ENCODE measurements at regions not wholly inside any gene's neighbourhood (a gene's known extent, or its start where the extent isn't known, plus 50 kb on each side); places are given as distances from the start of the nearest gene placed in this dataset.
A peak's percentile ranks its signal among the peaks of the same experiment; 100 is the strongest.

DNA sequence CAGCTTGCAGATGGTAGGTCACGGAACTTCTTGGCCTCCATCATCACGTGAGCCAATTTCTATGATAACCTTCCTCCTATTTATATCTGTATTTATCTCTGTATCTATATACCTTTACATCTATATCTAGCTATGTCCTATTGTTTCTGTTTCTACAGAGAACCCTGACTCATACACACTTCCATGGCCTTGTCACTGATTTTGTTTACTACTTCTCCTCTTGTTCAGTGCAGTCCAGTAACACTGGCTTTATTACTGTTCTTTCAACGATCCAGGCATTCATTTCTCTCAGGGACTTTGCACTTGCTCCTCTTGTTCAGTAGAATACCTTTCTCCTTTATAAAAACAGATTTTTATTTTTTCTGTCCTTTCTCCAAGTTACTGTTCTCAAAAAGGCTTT lies 937.0 kb upstream of the ALCAM start:
- Histone ChIP-seq H3K27me3 (no peaks in the 10 kb centered on the region), H3K36me3 (replicated peaks in 1 of 2) (no peaks in the 10 kb centered on the region), H3K27ac (no peak overlapping the region), H3K4me1 (replicated peaks in 1 of 2) (no peaks in the 10 kb centered on the region), H3K9me3 (replicated peaks in 1 of 3) (no peaks in the 10 kb centered on the region), H3K4me3 (no peak overlapping the region)
- TF ChIP-seq, protein P1, sequence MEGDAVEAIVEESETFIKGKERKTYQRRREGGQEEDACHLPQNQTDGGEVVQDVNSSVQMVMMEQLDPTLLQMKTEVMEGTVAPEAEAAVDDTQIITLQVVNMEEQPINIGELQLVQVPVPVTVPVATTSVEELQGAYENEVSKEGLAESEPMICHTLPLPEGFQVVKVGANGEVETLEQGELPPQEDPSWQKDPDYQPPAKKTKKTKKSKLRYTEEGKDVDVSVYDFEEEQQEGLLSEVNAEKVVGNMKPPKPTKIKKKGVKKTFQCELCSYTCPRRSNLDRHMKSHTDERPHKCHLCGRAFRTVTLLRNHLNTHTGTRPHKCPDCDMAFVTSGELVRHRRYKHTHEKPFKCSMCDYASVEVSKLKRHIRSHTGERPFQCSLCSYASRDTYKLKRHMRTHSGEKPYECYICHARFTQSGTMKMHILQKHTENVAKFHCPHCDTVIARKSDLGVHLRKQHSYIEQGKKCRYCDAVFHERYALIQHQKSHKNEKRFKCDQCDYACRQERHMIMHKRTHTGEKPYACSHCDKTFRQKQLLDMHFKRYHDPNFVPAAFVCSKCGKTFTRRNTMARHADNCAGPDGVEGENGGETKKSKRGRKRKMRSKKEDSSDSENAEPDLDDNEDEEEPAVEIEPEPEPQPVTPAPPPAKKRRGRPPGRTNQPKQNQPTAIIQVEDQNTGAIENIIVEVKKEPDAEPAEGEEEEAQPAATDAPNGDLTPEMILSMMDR (IDR thresholded peaks at IDR 0.05) = no peak
- TF ChIP-seq POLR2A (IDR thresholded peaks at IDR 0.05) = no peak
- no peak for DNase-seq
- 69 to 83% (median 76%) methylated on average over 3 of the region's 3 CpGs for WGBS, 4 donors
- intact Hi-C loops (cut with DNase I) = no loop called here

DNA sequence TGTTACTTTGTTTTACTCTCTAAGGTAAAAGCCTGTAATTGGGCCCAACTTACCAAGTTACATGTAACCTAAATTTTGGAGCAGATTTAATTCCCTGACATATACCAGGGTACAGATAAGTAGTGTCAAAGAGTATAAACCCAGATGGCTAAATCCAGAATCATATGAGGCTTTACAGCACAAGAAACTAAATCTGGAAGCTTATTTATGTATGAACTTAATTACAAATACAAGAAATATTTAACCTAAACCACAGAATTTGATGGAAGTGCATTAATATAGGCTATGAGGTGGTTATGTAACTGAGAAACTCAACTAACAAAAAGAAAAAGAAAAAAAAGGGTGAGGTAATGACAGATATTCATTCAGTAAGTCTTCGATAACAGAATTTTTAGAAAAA lies 930.2 kb upstream of the ALCAM start:
- intact Hi-C loops (cut with DNase I) = no loop called here
- Histone ChIP-seq H3K9me3 (replicated peaks in 1 of 3) (no peaks in the 10 kb centered on the region), H3K4me3 (no peak overlapping the region), H3K27ac (no peak overlapping the region), H3K27me3 (no peaks in the 10 kb centered on the region), H3K4me1 (replicated peaks in 1 of 2) (peaks cover 0 to 4% of the 10 kb centered on the region in 2 donors), H3K36me3 (replicated peaks in 1 of 2) (no peaks in the 10 kb centered on the region)
- TF ChIP-seq, protein P1 (IDR thresholded peaks at IDR 0.05) = no peak
- TF ChIP-seq POLR2A (IDR thresholded peaks at IDR 0.05) = no peak
- no peak for DNase-seq
- 89 to 94% (median 92%) methylated on average over 1 of the region's 1 CpG for WGBS, 4 donors

DNA sequence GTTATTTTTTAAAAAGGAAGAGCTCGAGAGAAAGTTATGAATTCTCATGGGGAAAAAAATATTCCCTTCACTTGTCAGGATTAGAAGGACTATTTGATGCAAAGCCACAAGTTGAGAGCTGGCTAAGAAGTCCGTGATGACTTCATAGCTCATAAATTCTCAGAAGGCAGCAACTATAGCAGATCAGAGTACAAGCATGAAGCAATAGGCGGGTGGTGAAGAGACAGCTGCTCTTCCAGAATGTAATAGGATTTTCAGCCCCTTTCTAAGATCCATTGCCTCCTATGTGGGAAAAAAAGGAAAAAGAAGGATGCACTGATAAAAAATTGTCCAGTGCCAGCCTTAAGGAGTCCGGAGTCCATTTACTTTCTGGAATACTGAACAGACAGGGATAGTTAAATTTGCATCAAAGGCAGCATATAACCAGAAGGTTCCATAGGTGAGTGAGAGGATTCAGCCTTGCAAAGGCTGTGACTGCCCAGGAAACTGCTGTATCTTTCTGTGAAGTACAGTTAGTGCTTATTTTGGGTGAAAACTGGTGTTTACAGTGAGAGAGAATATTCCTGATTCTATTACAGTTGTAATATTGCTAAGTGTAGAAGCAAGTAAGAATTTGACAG lies 929.5 kb upstream of the ALCAM start:
- TF ChIP-seq, protein P1 (IDR thresholded peaks at IDR 0.05) = no peak
- no peak for TF ChIP-seq POLR2A (IDR thresholded peaks at IDR 0.05)
- 38 to 53% (median 49%) methylated on average over 4 of the region's 4 CpGs for WGBS, 4 donors
- intact Hi-C loops (cut with DNase I) = no loop called here
- Histone ChIP-seq H3K9me3 (replicated peaks in 1 of 3) (no peaks in the 10 kb centered on the region), H3K4me3 (no peak overlapping the region), H3K4me1 (replicated peaks in 1 of 2) (peaks cover 0 to 4% of the 10 kb centered on the region in 2 donors), H3K27ac (no peak overlapping the region), H3K27me3 (no peaks in the 10 kb centered on the region), H3K36me3 (replicated peaks in 1 of 2) (no peaks in the 10 kb centered on the region)
- DNase-seq = peak in 1 of 7 donors; percentile 1

DNA sequence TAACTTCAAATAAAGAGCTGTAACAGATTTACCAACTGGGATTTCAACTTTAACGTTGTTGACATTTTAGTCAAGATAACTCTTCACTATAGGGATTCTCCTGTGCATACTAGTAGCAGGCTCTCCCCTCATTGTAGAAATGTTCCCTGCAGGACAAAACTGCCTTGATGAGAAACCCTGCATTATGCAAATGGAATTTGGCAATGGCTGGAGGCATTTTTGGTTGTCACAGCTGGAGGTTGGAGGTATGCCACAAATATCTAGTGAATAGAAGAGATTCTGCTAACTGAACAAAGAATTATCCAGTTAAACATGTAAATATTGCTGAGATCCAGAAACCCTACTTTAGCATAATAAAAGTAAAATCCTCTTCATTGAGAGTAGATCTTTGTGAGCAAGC lies 928.8 kb upstream of the ALCAM start:
- Histone ChIP-seq H3K9me3 (replicated peaks in 1 of 3) (no peaks in the 10 kb centered on the region), H3K36me3 (replicated peaks in 1 of 2) (no peaks in the 10 kb centered on the region), H3K4me1 (replicated peaks in 1 of 2) (peaks cover 0 to 4% of the 10 kb centered on the region in 2 donors), H3K27me3 (no peaks in the 10 kb centered on the region), H3K27ac (no peak overlapping the region), H3K4me3 (no peak overlapping the region)
- no peak for DNase-seq
- WGBS, 4 donors = 28 to 75% (median 53%) methylated on average over 1 of the region's 1 CpG
- intact Hi-C loops (cut with DNase I) = no loop called here
- no peak for TF ChIP-seq POLR2A (IDR thresholded peaks at IDR 0.05)
- TF ChIP-seq, protein P1 (IDR thresholded peaks at IDR 0.05) = no peak
